ENCODE measurements at regions not wholly inside any gene's neighbourhood (a gene's known extent, or its start where the extent isn't known, plus 50 kb on each side); places are given as distances from the start of the nearest gene placed in this dataset.
"Not testable (repeated sequence)": the region's sequence is repeated elsewhere in the genome, so short reads cannot be mapped to it uniquely, and the experiment has no call there.

- DNase-seq (ENCODE audit: low spot score) = peak; percentile 40
These were observed 1242.3 kb upstream of the WWC1 start for GRCh38 chr5:167049043-167049663.

- DNase-seq (ENCODE audit: low spot score) = no peak
These were observed 1241.5 kb upstream of the WWC1 start for GRCh38 chr5:167049771-167050567.

- DNase-seq (ENCODE audit: low spot score) = no peak
These were observed 1240.7 kb upstream of the WWC1 start for GRCh38 chr5:167050568-167051401.

- no peak for DNase-seq (ENCODE audit: low spot score)
These were observed 1240.1 kb upstream of the WWC1 start for GRCh38 chr5:167051402-167051768.

- no peak for DNase-seq (ENCODE audit: low spot score)
These were observed 1238.7 kb upstream of the WWC1 start for GRCh38 chr5:167052791-167053190.

- DNase-seq (ENCODE audit: low spot score) = no peak
These were observed 1233.8 kb upstream of the WWC1 start for GRCh38 chr5:167057665-167058064.

GRCh38 chr5:167061695-167062094 is 1229.8 kb upstream of the WWC1 start:
- DNase-seq (ENCODE audit: low spot score) = no peak

- DNase-seq (ENCODE audit: low spot score) = no peak
These were observed 1228.3 kb upstream of the WWC1 start for GRCh38 chr5:167063116-167063515.

GRCh38 chr5:167063788-167064187 is 1227.7 kb upstream of the WWC1 start:
- DNase-seq (ENCODE audit: low spot score) = peak; percentile 11

- DNase-seq (ENCODE audit: low spot score) = peak; percentile 33
These were observed 1227.2 kb upstream of the WWC1 start for GRCh38 chr5:167064198-167064776.

GRCh38 chr5:167065794-167066193 is 1225.7 kb upstream of the WWC1 start:
- no peak for DNase-seq (ENCODE audit: low spot score)

- no peak for DNase-seq (ENCODE audit: low spot score)
These were observed 1219.3 kb upstream of the WWC1 start for GRCh38 chr5:167071981-167072610.

- DNase-seq (ENCODE audit: low spot score) = no peak
These were observed 1209.9 kb upstream of the WWC1 start for GRCh38 chr5:167081561-167081960.

GRCh38 chr5:167096816-167097215 is 1194.6 kb upstream of the WWC1 start:
- no peak for DNase-seq (ENCODE audit: low spot score)

- no peak for DNase-seq (ENCODE audit: low spot score)
These were observed 1187.1 kb upstream of the WWC1 start for GRCh38 chr5:167104351-167104750.

- no peak for DNase-seq (ENCODE audit: low spot score)
These were observed 1185.5 kb upstream of the WWC1 start for GRCh38 chr5:167105941-167106340.

GRCh38 chr5:167107684-167108083 is 1183.8 kb upstream of the WWC1 start:
- no peak for DNase-seq (ENCODE audit: low spot score)

- not testable (repeated sequence) for DNase-seq (ENCODE audit: low spot score)
These were observed 1183.2 kb upstream of the WWC1 start for GRCh38 chr5:167108266-167108665.

- DNase-seq (ENCODE audit: low spot score) = no peak
These were observed 1178.9 kb upstream of the WWC1 start for GRCh38 chr5:167112556-167112955.

- no peak for DNase-seq (ENCODE audit: low spot score)
These were observed 1169.2 kb upstream of the WWC1 start for GRCh38 chr5:167122267-167122666.

GRCh38 chr5:167123126-167123525 is 1168.3 kb upstream of the WWC1 start:
- no peak for DNase-seq (ENCODE audit: low spot score)

GRCh38 chr5:167128581-167128980 is 1162.9 kb upstream of the WWC1 start:
- DNase-seq (ENCODE audit: low spot score) = no peak
